Sciatic nerve (tissue), 2 donors: ENCODE measurements at regions not wholly inside any gene's neighbourhood (a gene's known extent, or its start where the extent isn't known, plus 50 kb on each side); places are given as distances from the start of the nearest gene placed in this dataset.
A peak's percentile ranks its signal among the peaks of the same experiment; 100 is the strongest.

Source experiments
- ATAC-seq: fragments of 200-7000 bp; cut with Tn5 transposase; one replicate; pipeline ENCODE4 v1.9.1; 2020; ENCODE audit warnings: mild to moderate bottlenecking, moderate library complexity
- DNase-seq: peaks from one replicate; pipeline ENCODE4 v3.0.0-alpha.2; 2020; ENCODE audit warnings: low spot score
- intact Hi-C: fragments of 100-400 bp; cut with DNase I; formaldehyde crosslinking; loops from one replicate; pipeline ENCODE4 v1.14.2; 2022
- donor health status: DM: no; HTN: no; CAD: no.
- donor health status: DM: no; HTN: no; CAD: no.

- intact Hi-C loops, result no loop called here
- ATAC-seq (no peak), DNase-seq (no peak)
These were observed 186.9 kb downstream of the FOXB1 start for GRCh38 chr15:60191016-60191415.

GRCh38 chr15:60191821-60192220 is 187.7 kb downstream of the FOXB1 start:
- intact Hi-C loops, result no loop called here
- DNase-seq (no peak), ATAC-seq (no peak)

DNA sequence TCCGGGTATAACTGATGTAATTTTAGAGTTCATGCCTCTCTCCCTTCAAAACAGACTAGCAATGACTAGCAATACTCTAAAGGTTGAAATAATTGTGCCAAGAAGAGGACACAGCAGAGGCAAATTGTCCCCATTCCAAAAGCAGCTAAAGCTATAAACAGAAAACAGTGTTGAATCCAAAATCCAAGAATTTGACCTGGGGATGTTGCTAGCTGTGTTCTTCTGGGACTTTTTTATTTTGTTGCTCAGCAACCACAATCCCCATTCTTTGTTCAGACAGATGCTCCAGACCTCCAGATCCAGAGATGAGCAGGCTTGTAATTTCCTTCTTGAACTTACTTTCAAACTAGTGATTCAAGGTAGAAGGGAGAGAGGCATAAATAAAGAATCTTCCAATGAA is 191.5 kb downstream of the FOXB1 start:
- DNase-seq (no peak), ATAC-seq (peak; percentile 64)
- intact Hi-C loops, result no loop called here

GRCh38 chr15:60204131-60204885 is 193.5 kb downstream of the ANXA2 start:
- ATAC-seq (no peak), DNase-seq (no peak)
- intact Hi-C loops, result no loop called here

GRCh38 chr15:60208709-60209108 is 189.1 kb downstream of the ANXA2 start:
- intact Hi-C loops, result no loop called here
- DNase-seq, result no peak
- ATAC-seq, result no peak

GRCh38 chr15:60212536-60212935 is 185.2 kb downstream of the ANXA2 start:
- intact Hi-C loops, result no loop called here
- no peak for ATAC-seq
- DNase-seq, result no peak

- no peak for DNase-seq
- no peak for ATAC-seq
- intact Hi-C loops, result no loop called here
These were observed 184.3 kb downstream of the ANXA2 start for GRCh38 chr15:60213377-60214000.

DNA sequence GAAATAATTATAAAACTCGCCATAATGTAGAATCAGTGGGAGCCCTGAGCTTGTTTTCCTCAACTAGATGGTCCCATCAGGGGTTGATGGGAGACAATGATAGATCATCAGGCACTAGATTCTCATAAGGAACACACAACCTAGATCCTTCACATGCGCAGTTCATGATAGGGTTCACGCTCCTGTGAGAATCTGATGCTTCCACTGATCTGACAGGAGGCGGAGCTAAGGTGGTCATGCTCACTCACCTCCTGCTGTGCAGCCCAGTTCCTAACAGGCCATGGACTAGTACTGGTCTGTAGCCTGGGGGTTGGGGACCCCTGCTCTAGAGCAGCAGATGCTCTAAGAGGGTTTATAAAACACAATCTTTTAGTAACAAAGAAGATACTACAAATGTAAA is 183.6 kb downstream of the ANXA2 start:
- DNase-seq, result no peak
- ATAC-seq, result no peak
- intact Hi-C loops, result no loop called here

DNA sequence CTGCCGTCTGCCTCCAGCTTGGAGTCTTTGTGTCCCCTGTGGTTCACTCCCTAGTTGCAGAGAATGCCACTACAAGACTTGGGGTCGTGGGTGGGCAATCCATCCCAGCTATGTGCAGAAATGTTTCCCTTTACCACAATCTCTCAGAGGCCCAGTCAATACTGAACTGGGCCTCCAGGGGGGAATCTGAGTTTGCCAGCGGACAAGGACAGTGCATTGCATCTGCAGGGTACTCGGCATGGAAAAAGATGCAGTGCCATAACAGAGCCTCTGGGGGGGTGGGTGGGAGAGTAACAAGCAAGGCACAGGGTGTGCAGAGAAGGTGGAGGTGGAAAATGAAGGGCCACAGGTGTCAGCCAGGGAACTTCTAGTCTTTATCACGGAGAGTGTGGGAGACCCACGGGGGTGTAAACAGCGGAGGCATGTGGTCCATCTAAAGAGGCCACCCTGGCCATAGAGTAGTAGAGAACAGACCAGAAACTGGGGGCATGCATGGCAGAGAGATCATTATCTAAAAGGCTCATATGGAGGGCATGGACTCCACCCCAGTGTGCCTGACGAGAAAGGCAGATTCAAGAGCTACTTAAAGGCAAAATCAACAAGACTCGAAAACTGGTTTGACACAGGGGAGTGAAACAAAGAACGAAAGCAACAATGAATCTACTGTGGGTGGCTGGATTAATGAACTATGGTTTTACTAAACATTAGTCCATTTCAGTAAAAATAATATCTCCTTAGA is 182.4 kb downstream of the ANXA2 start:
- ATAC-seq (no peak), DNase-seq (no peak)
- intact Hi-C loops, result no loop called here

DNA sequence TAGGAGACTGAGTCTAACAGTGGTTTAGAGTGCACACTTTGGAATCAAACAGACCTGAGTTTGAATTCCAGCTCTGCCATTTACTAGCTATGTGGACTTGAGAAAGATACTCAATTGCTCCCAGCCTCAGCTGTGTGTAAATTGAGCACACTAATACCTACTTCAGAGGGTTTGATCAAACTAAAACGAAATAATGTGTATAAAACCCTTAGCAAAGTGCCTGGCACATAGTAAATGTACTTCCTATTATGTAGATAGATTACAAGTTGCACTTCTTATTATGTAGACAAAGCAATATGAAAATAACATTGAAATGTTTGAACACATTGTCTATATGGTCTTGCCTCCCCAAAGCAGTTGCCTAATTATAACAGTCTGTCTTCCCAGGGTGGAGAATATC is 180.6 kb downstream of the ANXA2 start:
- DNase-seq, result no peak
- no peak for ATAC-seq
- intact Hi-C loops, result no loop called here

- ATAC-seq (no peak), DNase-seq (no peak)
- intact Hi-C loops, result no loop called here
These were observed 179.5 kb downstream of the ANXA2 start for GRCh38 chr15:60218256-60218655.

- no peak for DNase-seq
- intact Hi-C loops, result no loop called here
- ATAC-seq, result no peak
These were observed 177.9 kb downstream of the ANXA2 start for GRCh38 chr15:60219866-60220265.

DNA sequence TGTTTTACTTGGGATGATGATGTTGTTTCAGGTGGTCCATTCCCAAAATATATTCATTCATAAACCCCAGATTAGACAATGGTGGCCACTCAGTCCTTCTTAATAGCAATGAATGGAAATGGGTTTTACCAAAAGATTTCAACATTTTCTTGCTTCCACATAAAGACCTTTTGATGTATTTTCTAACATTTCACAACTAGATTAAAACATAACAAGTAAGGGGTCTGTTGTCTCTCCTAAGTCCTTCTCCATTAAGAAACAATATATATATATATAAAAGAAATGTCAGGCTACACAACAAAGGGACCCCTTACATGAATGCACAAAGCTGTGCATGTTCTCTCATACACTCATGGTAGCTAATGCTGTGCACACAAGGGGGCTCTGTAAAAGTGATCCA is 176.4 kb downstream of the ANXA2 start:
- no peak for ATAC-seq
- intact Hi-C loops, result no loop called here
- DNase-seq, result no peak

- no peak for DNase-seq
- ATAC-seq, result no peak
- intact Hi-C loops, result no loop called here
These were observed 175.4 kb downstream of the ANXA2 start for GRCh38 chr15:60222404-60222803.

DNA sequence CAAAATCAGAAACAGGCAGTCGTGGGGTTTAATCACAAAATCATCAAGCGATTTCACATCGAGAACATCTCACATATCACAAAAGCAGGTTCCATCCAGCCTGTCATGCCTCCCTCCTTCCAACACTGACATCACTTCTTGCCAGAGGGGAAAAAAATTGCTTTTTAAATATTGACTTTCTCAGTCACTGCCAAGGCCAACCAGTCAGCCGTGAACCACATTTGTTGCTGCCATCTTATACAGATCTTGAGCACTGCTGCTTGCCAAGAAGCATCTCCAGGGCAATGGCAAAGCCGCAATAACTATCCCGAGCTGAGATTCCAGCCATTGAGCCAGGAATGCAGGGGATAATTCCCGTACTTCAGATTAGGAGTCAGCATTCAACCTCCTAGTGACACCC is 174.6 kb downstream of the ANXA2 start:
- DNase-seq (no peak), ATAC-seq (no peak)
- intact Hi-C loops, result no loop called here

GRCh38 chr15:60226924-60227323 is 170.9 kb downstream of the ANXA2 start:
- DNase-seq (no peak), ATAC-seq (no peak)
- intact Hi-C loops, result no loop called here

DNA sequence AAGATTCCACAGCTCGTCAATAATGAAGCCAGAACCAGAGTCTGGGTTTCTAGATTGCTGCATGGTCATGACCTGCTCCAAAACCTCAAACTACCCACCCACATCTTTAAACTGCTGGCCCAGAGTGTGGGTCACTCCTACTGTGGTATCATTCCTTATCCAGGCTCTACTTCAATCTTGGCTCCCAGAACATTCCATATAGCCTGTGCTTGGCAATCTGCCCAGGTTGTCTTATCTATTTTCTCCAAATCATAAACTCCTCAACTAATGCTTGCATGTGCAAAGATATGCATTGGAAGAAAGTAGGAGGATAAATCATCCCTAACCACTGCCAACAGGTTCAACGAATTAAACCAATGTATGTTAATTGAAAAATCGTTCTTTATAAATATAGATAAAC is 169.7 kb downstream of the ANXA2 start:
- ATAC-seq (no peak), DNase-seq (no peak)
- intact Hi-C loops, result no loop called here

DNA sequence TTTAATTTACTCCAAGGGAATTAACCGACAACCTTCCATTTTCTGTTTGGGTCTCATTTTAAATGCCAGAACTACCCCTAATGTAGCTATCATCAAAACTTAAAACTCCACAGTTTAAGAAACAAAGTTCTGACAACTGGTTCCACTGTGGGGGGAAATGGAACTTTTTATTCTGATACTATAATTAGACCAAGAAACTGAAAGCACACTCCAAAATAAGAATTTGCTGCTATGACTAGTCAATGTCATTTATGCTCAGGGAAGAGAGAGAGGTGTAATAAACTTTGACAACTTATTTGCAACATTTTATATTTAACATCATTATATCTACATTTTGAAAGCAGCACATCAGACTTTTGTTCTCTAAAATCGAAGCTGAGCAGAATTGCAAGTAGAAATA is 169.2 kb downstream of the ANXA2 start:
- DNase-seq (no peak), ATAC-seq (no peak)
- intact Hi-C loops, result no loop called here

DNA sequence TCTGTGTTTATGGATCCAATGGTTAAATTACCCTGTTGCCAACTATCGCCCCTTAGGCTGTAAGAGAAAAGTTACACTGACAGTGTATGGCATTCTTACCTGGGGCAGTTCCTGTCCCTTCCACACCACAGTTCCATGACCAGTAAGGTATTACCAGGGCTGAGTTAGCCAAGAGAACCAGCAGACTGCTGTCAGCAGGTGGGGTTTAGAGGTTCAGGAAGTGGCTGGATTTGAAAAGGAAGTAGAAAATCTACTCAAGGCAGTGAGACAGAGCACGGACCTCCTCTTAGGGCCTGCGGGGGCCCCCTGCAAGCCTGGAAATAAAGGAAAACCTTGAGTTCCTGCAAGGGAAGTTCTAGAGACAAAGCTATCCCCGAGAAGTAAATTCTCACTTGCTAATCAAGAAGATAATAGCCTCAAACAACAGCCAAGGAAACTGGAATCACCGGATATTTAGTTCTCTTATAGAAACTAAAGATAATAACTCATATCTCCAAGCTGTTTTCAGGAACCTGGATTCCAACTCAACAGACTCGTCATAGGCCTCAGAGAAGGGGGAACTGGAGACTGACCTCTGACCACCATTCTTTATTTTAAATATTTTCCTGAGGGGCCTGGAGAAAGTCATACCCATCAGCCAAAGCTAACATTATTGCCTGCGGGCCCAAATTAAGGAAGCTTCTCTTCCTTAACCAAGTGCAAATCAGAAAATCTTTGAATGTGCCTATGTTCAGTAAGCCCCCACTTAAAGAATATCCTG is 161.7 kb downstream of the ANXA2 start:
- no peak for DNase-seq
- no peak for ATAC-seq
- intact Hi-C loops, result no loop called here

- ATAC-seq (no peak), DNase-seq (no peak)
- intact Hi-C loops, result no loop called here
These were observed 160.3 kb downstream of the ANXA2 start for GRCh38 chr15:60237446-60237845.
